MG63 (cell line): ENCODE measurements at regions not wholly inside any gene's neighbourhood (a gene's known extent, or its start where the extent isn't known, plus 50 kb on each side); places are given as distances from the start of the nearest gene placed in this dataset.

ENCODE experiments used
- DNase-seq: peaks from one replicate; pipeline ENCODE4 v3.0.0-alpha.2; 2020
- H3K27me3 ChIP-seq: fragments of 250-450 bp; sonication (Bioruptor Pico); 2 replicates; pipeline ENCODE4 v1.5.1; 2020; ENCODE audit warnings: mild to moderate bottlenecking, moderate library complexity
- H3K36me3 ChIP-seq: fragments of 250-450 bp; sonication (Bioruptor Pico); 2 replicates; pipeline ENCODE4 v1.5.1; 2020; ENCODE audit warnings: mild to moderate bottlenecking, moderate library complexity
- H3K4me3 ChIP-seq: fragments of 250-450 bp; sonication (Bioruptor Pico); 2 replicates; pipeline ENCODE4 v1.5.1; 2020; ENCODE audit warnings: mild to moderate bottlenecking, moderate library complexity
- H3K9me3 ChIP-seq: fragments of 250-450 bp; sonication (Bioruptor Pico); 2 replicates; pipeline ENCODE4 v1.5.1; 2020; ENCODE audit warnings: mild to moderate bottlenecking, moderate library complexity

DNA sequence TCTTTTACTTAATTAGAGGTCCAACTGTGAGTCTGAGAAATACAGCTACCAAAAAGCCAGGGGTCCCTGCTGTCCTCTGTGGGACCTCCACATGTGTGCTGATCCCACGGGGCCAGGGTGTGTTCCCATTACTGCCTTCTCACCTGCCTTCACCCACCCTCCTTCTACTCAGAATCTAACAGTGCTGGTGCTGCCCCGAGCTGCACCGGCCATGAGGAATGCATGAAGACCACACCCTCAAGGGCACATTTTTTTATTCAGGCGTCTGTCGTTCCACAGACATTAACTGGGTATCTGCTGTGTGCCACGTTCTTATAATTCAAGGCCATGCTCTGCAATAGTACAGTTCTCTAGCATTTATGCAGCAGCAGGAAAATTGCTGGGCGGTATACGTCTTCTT, 188.5 kb upstream of the PFKP start:
- Histone ChIP-seq H3K36me3 (no peaks in the 10 kb centered on the region), H3K4me3 (no peak overlapping the region), H3K27me3 (peaks cover 10% of the 10 kb centered on the region), H3K9me3 (no peaks in the 10 kb centered on the region)
- DNase-seq: no peak

- Histone ChIP-seq H3K27me3 (peaks cover 10% of the 10 kb centered on the region), H3K36me3 (no peaks in the 10 kb centered on the region), H3K4me3 (no peak overlapping the region), H3K9me3 (no peaks in the 10 kb centered on the region)
- no peak for DNase-seq
Measured at GRCh38 chr10:2876032-2876431, 191.3 kb upstream of the PFKP start.

GRCh38 chr10:2874963-2875362, 192.4 kb upstream of the PFKP start:
- no peak overlapping the region for H3K4me3 ChIP-seq
- no peaks in the 10 kb centered on the region for H3K9me3 ChIP-seq
- DNase-seq: peak; percentile 21
- peaks cover 10% of the 10 kb centered on the region for H3K27me3 ChIP-seq
- no peaks in the 10 kb centered on the region for H3K36me3 ChIP-seq

DNA sequence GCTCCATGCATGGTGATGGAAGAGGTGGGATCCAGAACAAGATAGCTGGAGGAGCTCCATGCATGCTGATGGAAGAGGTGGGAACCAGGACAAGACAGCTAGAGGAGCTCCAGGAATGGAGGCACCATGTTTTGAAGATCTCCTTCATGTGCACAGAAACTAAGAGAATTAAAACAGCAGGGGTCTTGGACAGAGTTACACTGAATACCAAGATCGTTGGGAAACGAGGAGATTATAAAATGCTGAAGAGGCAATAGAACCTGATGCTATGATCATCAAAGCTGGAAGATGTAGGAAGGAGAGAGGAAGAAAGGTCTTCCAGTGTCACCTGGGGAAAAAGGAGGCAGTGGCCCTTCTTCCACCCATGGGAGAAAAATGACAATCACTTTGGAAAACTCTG, 193.6 kb upstream of the PFKP start:
- Histone ChIP-seq H3K27me3 (peaks cover 10% of the 10 kb centered on the region), H3K4me3 (no peak overlapping the region), H3K9me3 (no peaks in the 10 kb centered on the region), H3K36me3 (no peaks in the 10 kb centered on the region)
- DNase-seq: no peak

DNA sequence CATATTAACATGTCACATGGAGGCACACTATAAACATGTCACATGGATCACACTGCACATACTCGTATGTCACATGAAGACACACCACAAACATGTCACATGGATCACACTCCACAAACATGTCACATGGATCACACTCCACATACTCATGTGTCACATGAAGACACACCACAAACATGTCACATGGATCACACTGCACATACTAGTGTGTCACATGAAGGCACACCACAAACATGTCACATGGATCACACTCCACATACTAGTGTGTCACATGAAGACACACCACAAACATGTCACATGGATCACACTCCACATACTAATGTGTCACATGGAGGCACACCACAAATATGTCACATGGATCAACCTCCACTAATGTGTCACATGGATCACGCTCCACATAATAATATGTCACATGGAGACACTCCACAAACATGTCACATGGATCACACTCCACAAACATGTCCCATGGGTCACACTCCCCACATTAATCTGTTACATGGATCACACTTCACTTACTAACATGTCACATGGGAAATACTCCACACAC, 195.6 kb upstream of the PFKP start:
- Histone ChIP-seq H3K9me3 (no peaks in the 10 kb centered on the region), H3K27me3 (peaks cover 4% of the 10 kb centered on the region), H3K4me3 (no peak overlapping the region), H3K36me3 (no peaks in the 10 kb centered on the region)
- no peak for DNase-seq

DNA sequence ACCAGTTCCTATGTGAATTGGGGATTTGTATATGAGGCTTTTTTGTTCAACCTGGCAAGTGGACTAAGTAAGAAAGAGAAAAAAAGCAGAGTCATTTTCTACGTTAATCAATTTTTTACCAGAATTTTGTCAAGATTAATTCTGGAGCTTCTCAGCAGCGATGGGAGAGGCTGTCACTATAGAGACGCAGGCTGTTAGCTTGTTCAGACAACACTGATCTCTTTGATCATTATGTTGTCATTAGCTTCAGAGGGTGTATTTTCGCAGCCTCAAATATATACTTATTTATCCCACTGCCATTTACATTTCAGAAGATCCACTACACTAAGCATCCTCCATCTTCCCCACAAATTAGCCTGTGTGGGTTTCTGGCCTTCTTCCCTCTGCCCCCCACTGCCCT, 196.7 kb upstream of the PFKP start:
- Histone ChIP-seq H3K27me3 (peaks cover 4% of the 10 kb centered on the region), H3K36me3 (no peaks in the 10 kb centered on the region), H3K9me3 (no peaks in the 10 kb centered on the region), H3K4me3 (no peak overlapping the region)
- DNase-seq: no peak

GRCh38 chr10:2867788-2868299, 199.5 kb upstream of the PFKP start:
- Histone ChIP-seq H3K27me3 (no peaks in the 10 kb centered on the region; the same call in none of the 2 replicates), H3K9me3 (no peaks in the 10 kb centered on the region), H3K36me3 (no peaks in the 10 kb centered on the region), H3K4me3 (no peak overlapping the region)
- no peak for DNase-seq

- no peak for DNase-seq
- Histone ChIP-seq H3K27me3 (peaks cover 2% of the 10 kb centered on the region), H3K36me3 (no peaks in the 10 kb centered on the region), H3K9me3 (no peaks in the 10 kb centered on the region), H3K4me3 (no peak overlapping the region)
Measured at GRCh38 chr10:2866569-2866968, 200.8 kb upstream of the PFKP start.

DNA sequence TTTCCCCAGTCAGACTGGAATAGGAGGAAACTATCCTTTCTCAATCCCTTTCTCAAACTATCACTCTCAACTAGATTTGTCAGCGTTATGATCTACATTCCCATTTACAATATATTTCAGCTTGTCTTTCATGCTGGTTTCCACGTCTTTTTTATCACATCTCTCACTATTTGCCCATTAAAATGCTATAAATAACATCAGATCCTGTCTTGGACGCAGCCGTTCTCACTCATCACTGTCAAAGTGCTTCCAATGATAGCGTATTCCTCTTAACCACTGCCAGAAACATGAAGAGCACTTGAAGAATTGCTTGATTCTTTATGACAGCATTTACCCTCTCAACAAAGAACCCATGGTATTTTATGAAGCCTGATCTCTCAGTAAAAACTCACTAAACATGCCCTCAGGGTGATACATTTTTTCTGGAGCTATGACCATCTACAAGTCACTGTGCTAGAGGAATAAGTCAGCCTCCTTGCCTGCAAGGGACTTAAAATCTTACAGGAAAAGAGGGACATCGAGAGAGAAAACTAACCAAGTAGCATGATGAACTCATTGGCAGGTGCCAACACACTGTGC, 205.6 kb upstream of the PFKP start:
- Histone ChIP-seq H3K36me3 (no peaks in the 10 kb centered on the region), H3K27me3 (peaks cover 7% of the 10 kb centered on the region; the same call in 1 of the 2 replicates), H3K9me3 (no peaks in the 10 kb centered on the region), H3K4me3 (no peak overlapping the region)
- no peak for DNase-seq

GRCh38 chr10:2858452-2858851, 208.9 kb upstream of the PFKP start:
- Histone ChIP-seq H3K27me3 (peaks cover 29% of the 10 kb centered on the region), H3K9me3 (no peaks in the 10 kb centered on the region), H3K4me3 (no peak overlapping the region), H3K36me3 (no peaks in the 10 kb centered on the region)
- no peak for DNase-seq

DNA sequence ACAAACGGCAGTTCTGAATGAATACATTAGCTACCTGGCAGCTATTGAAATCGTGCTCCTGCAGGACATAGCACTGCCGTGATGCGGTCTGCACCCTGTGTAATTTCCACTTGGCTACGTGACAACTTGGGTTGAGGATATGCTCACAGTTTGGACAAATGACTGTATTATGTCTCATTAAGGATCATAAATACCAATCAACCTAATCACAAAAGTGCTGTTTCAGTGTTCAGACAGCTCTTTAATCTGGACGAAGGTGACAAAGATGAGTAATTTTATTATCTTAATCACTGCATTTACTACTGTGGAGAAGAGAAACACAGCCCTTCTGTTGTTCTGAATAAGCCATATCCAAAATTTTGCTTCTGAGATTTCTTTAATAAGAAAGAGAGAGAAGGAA, 210.8 kb upstream of the PFKP start:
- Histone ChIP-seq H3K27me3 (peaks cover 37% of the 10 kb centered on the region), H3K4me3 (no peak overlapping the region), H3K9me3 (no peaks in the 10 kb centered on the region), H3K36me3 (no peaks in the 10 kb centered on the region)
- DNase-seq: no peak

- Histone ChIP-seq H3K9me3 (no peaks in the 10 kb centered on the region), H3K36me3 (no peaks in the 10 kb centered on the region), H3K4me3 (no peak overlapping the region), H3K27me3 (peaks cover 33% of the 10 kb centered on the region)
- DNase-seq: no peak
Measured at GRCh38 chr10:2852574-2853323, 214.6 kb upstream of the PFKP start.

- H3K4me3 ChIP-seq: no peak overlapping the region
- DNase-seq: no peak
- H3K36me3 ChIP-seq: no peaks in the 10 kb centered on the region
- peaks cover 33% of the 10 kb centered on the region for H3K27me3 ChIP-seq
- H3K9me3 ChIP-seq: no peaks in the 10 kb centered on the region
Measured at GRCh38 chr10:2851566-2851965, 215.8 kb upstream of the PFKP start.

GRCh38 chr10:2850202-2850601, 217.1 kb upstream of the PFKP start:
- Histone ChIP-seq H3K27me3 (peaks cover 26% of the 10 kb centered on the region), H3K9me3 (no peaks in the 10 kb centered on the region), H3K4me3 (no peak overlapping the region), H3K36me3 (no peaks in the 10 kb centered on the region)
- DNase-seq: no peak

DNA sequence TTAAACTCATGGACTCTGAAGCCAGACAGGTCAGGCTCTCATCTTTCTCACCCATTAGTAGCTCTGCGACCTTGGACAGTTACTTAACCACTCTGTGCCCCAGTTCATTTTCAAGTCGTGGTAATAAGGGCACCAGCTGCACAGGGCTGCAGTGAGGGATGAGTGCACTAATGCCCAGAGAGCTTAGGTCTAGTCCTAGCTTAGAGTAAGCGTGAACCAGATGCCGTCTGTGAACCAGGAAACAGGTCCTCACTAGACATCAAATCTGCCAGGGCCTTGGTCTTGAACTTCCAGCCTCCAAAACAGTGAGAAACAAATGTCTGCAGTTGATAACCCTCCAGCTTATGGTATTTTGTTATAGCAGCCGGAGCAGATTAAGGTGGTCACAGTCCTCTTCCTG, 222.4 kb upstream of the PFKP start:
- DNase-seq: no peak
- no peak overlapping the region for H3K4me3 ChIP-seq
- H3K27me3 ChIP-seq: peaks cover 7% of the 10 kb centered on the region; the same call in 1 of the 2 replicates
- no peaks in the 10 kb centered on the region for H3K9me3 ChIP-seq
- H3K36me3 ChIP-seq: no peaks in the 10 kb centered on the region

GRCh38 chr10:2839081-2839725, 228.1 kb upstream of the PFKP start:
- no peaks in the 10 kb centered on the region for H3K36me3 ChIP-seq
- peak; percentile 9 for DNase-seq

DNA sequence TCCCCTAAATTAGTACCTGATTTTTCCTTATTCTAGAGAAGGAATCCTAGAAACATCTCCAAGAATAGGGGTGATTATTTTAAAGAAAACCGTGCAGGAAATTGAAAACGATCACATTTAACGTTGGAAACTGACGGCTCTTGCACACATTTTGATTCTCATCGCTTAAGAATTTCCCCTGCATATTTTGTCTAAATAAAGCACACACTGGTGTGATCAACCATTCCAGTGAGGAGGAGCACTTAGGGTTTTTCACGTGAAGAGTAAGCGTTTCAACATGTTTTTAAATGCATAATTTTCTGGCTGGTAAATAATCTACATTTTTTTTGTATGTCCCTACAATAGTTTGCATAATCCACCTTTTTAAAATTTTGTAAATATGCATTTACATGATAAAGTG, 229.7 kb upstream of the PFKP start:
- peaks cover 15% of the 10 kb centered on the region for H3K27me3 ChIP-seq
- DNase-seq: no peak
- H3K9me3 ChIP-seq: no peaks in the 10 kb centered on the region
- H3K4me3 ChIP-seq: no peak overlapping the region
- no peaks in the 10 kb centered on the region for H3K36me3 ChIP-seq

More at GRCh38 chr10:2839081-2839725, 228.1 kb upstream of the PFKP start:
- H3K9me3 ChIP-seq: no peaks in the 10 kb centered on the region
- peaks cover 15% of the 10 kb centered on the region for H3K27me3 ChIP-seq
- H3K4me3 ChIP-seq: no peak overlapping the region
